ENCODE measurements at regions not wholly inside any gene's neighbourhood (a gene's known extent, or its start where the extent isn't known, plus 50 kb on each side); places are given as distances from the start of the nearest gene placed in this dataset.

GRCh38 chr1:227424159-227424680, 105.9 kb upstream of the CDC42BPA start:
- no peak overlapping the region for H3K9ac ChIP-seq (ENCODE audit: control insufficient read depth, insufficient read depth, low read length)
- DNase-seq (ENCODE audit: low read depth, low spot score), result no peak
- no peaks in the 10 kb centered on the region for H3K36me3 ChIP-seq (ENCODE audit: control insufficient read depth in 2 of 2, insufficient read depth in 2 of 2, low read length in 1 of 2)
- no peak for ATAC-seq
- SMC1A ChIA-PET (ENCODE audit: uncharacterized antibody, unreplicated experiment), result no interaction called here
- no peak overlapping the region for H3K4me2 ChIP-seq (ENCODE audit: control insufficient read depth, insufficient read depth)
- H3K27ac ChIP-seq (ENCODE audit: control insufficient read depth, insufficient read depth), result no peak overlapping the region
- no peaks in the 10 kb centered on the region for H3K9me3 ChIP-seq (replicated peaks; ENCODE audit: control insufficient read depth, insufficient read depth, low read length)
- no peak overlapping the region for H3K4me3 ChIP-seq
- H3K4me1 ChIP-seq (ENCODE audit: control insufficient read depth, insufficient read depth, low read length), result no peaks in the 10 kb centered on the region
- BruUV-seq (replicated peaks), result no TSS peak
- H3K27me3 ChIP-seq (replicated peaks in 1 of 2; ENCODE audit: control insufficient read depth in 2 of 2, insufficient read depth in 2 of 2, low read length in 1 of 2), result no peaks in the 10 kb centered on the region; a peak in 1 of 4 replicates
- in situ Hi-C loops (cut with MboI), result no loop called here
- RAD21 ChIA-PET (ENCODE audit: unreplicated experiment), result no interaction called here
- no peak for TF ChIP-seq SP1 (IDR thresholded peaks at IDR 0.05; ENCODE audit: low read depth, low read length)
- no peak for TF ChIP-seq TCF12 (IDR thresholded peaks at IDR 0.05; ENCODE audit: low read depth, low read length)
- no peak for TF ChIP-seq HSF1 (IDR thresholded peaks at IDR 0.05; ENCODE audit: low read depth, low read length)
- TF ChIP-seq TCF3 (IDR thresholded peaks at IDR 0.05; ENCODE audit: borderline replicate concordance, insufficient read depth, low read depth, low read length), result no peak
- no peak for TF ChIP-seq NR2F1 (conservative IDR thresholded peaks at IDR 0.05)
- TF ChIP-seq HDAC2 (IDR thresholded peaks at IDR 0.05), result no peak
- no peak for TF ChIP-seq PAX5 (IDR thresholded peaks at IDR 0.05; ENCODE audit: borderline replicate concordance, low read depth, low read length)
- no peak for TF ChIP-seq YBX1 (IDR thresholded peaks at IDR 0.05)
- TF ChIP-seq CEBPZ (IDR thresholded peaks at IDR 0.05; ENCODE audit: low read depth, low read length), result no peak
- TF ChIP-seq ZBED1 (IDR thresholded peaks at IDR 0.05; ENCODE audit: borderline replicate concordance), result no peak
- no peak for TF ChIP-seq KDM1A (IDR thresholded peaks at IDR 0.05; ENCODE audit: borderline replicate concordance)
- no peak for TF ChIP-seq HCFC1 (IDR thresholded peaks at IDR 0.05; ENCODE audit: low read length)
- CTCF ChIA-PET, result no interaction called here
- FAIRE-seq, result no peak
- intact Hi-C loops (cut with micrococcal nuclease; ENCODE audit: unreplicated experiment), result no loop called here
- H2AFZ ChIP-seq (ENCODE audit: control insufficient read depth, low read depth, low read length), result no peak overlapping the region
- no peaks in the 10 kb centered on the region for H3K79me2 ChIP-seq (ENCODE audit: control insufficient read depth, insufficient read depth, low read length)
- WGBS (ENCODE audit: insufficient coverage, insufficient replicate concordance, low lambda C conversion rate, missing lambda C conversion rate), result 26% methylated on average over 7 of the region's 7 CpGs
- POLR2A ChIA-PET, result no interaction called here
- H4K20me1 ChIP-seq (ENCODE audit: control insufficient read depth, insufficient read depth), result no peaks in the 10 kb centered on the region

All from GM12878 (cell line).